ENCODE measurements at regions not wholly inside any gene's neighbourhood (a gene's known extent, or its start where the extent isn't known, plus 50 kb on each side); places are given as distances from the start of the nearest gene placed in this dataset.

DNA sequence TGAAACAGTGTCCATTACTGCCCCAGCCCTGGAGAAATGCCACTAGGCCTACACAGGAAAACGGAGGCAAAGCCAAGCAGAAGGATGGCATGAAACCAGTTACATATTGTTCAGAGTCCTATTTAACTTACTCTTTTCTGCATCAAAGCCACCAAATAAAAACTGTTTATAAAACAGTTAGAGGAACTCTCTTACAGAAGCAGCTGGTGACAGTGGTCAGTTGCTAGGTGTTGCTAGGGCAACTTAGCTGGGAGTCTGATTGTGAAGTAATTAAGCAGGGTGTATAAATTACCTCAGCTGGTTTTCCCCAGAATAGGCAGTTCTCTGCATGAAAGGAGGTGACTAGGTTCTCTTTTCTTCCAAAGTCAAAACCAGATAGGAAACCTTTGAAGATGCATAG lies 115.6 kb upstream of the ZBED5 start:
- no peak for DNase-seq (ENCODE audit: low read depth in 1 of 2, low spot score in 1 of 2)

DNA sequence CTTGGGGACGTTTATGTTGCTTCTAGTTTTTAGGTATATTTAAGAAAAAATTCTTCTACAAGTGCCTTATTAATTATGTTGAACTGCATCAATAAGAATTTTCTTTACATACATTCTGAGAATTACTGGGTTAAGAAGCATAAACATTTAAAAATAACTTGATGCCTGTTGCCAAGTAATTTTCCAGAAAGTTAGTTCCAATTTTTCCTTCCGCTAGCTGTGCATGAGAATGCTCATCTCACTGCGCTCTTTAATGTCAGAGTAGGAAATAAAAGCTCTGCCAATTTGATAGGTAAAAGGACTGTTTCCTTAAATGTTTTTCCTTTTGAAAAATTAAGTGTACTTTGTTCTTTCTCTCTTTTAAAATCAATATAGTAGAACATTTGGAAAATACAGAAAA lies 113.1 kb upstream of the ZBED5 start:
- no peak for TF ChIP-seq GABPA (IDR thresholded peaks at IDR 0.05; ENCODE audit: low read depth)
- TF ChIP-seq SPI1 (IDR thresholded peaks at IDR 0.05; ENCODE audit: borderline replicate concordance, low read depth): no peak
- TF ChIP-seq, protein P1, sequence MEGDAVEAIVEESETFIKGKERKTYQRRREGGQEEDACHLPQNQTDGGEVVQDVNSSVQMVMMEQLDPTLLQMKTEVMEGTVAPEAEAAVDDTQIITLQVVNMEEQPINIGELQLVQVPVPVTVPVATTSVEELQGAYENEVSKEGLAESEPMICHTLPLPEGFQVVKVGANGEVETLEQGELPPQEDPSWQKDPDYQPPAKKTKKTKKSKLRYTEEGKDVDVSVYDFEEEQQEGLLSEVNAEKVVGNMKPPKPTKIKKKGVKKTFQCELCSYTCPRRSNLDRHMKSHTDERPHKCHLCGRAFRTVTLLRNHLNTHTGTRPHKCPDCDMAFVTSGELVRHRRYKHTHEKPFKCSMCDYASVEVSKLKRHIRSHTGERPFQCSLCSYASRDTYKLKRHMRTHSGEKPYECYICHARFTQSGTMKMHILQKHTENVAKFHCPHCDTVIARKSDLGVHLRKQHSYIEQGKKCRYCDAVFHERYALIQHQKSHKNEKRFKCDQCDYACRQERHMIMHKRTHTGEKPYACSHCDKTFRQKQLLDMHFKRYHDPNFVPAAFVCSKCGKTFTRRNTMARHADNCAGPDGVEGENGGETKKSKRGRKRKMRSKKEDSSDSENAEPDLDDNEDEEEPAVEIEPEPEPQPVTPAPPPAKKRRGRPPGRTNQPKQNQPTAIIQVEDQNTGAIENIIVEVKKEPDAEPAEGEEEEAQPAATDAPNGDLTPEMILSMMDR (IDR thresholded peaks at IDR 0.05; ENCODE audit: insufficient read depth, low read length): no peak
- no peak for TF ChIP-seq POLR2AphosphoS5 (IDR thresholded peaks at IDR 0.05; ENCODE audit: low read depth)
- no peak for TF ChIP-seq REST (IDR thresholded peaks at IDR 0.05; ENCODE audit: insufficient replicate concordance, low read depth)

More for the DNA sequence above, 115.6 kb upstream of the ZBED5 start:
- H3K27ac ChIP-seq (replicated peaks): no peak overlapping the region
- H3K4me3 ChIP-seq (replicated peaks; ENCODE audit: insufficient read depth, low read length): no peak overlapping the region
- TF ChIP-seq REST (IDR thresholded peaks at IDR 0.05; ENCODE audit: insufficient replicate concordance, low read depth): no peak
- TF ChIP-seq, protein P1 (IDR thresholded peaks at IDR 0.05; ENCODE audit: insufficient read depth, low read length): no peak
- TF ChIP-seq GABPA (IDR thresholded peaks at IDR 0.05; ENCODE audit: low read depth): no peak
- TF ChIP-seq SPI1 (IDR thresholded peaks at IDR 0.05; ENCODE audit: borderline replicate concordance, low read depth): no peak
- TF ChIP-seq POLR2AphosphoS5 (IDR thresholded peaks at IDR 0.05; ENCODE audit: low read depth): no peak
- no peaks in the 10 kb centered on the region for H3K27me3 ChIP-seq (ENCODE audit: insufficient read depth, poor library complexity, severe bottlenecking)

GRCh38 chr11:10969387-10969786 lies 111.5 kb upstream of the ZBED5 start:
- no peaks in the 10 kb centered on the region for H3K27me3 ChIP-seq (ENCODE audit: insufficient read depth, poor library complexity, severe bottlenecking)
- TF ChIP-seq REST (IDR thresholded peaks at IDR 0.05; ENCODE audit: insufficient replicate concordance, low read depth): no peak
- no peak for TF ChIP-seq GABPA (IDR thresholded peaks at IDR 0.05; ENCODE audit: low read depth)
- no peak for TF ChIP-seq SPI1 (IDR thresholded peaks at IDR 0.05; ENCODE audit: borderline replicate concordance, low read depth)
- TF ChIP-seq, protein P1 (IDR thresholded peaks at IDR 0.05; ENCODE audit: insufficient read depth, low read length): no peak
- no peak for TF ChIP-seq POLR2AphosphoS5 (IDR thresholded peaks at IDR 0.05; ENCODE audit: low read depth)
- DNase-seq (ENCODE audit: low read depth in 1 of 2, low spot score in 1 of 2): no peak
- no peak overlapping the region for H3K4me3 ChIP-seq (replicated peaks; ENCODE audit: insufficient read depth, low read length)
- H3K27ac ChIP-seq (replicated peaks): no peak overlapping the region

More for the DNA sequence above, 113.1 kb upstream of the ZBED5 start:
- Histone ChIP-seq H3K27me3 (ENCODE audit: insufficient read depth, poor library complexity, severe bottlenecking) (no peaks in the 10 kb centered on the region), H3K4me3 (replicated peaks; ENCODE audit: insufficient read depth, low read length) (no peak overlapping the region), H3K27ac (replicated peaks) (no peak overlapping the region)
- DNase-seq (ENCODE audit: low read depth in 1 of 2, low spot score in 1 of 2): no peak

Measured in HL-60 (cell line).